HAP-1 (cell line): ENCODE measurements at regions not wholly inside any gene's neighbourhood (a gene's known extent, or its start where the extent isn't known, plus 50 kb on each side); places are given as distances from the start of the nearest gene placed in this dataset.

Source experiments
- DNase-seq, 2 experiments: peaks; one replicate each; pipeline ENCODE4 v3.0.0-alpha.2; 2016 to 2020; ENCODE audit warnings: low spot score in 2 of 2
- H3K27me3 ChIP-seq: fragments of 250-450 bp; sonication (Bioruptor Pico); 2 replicates; pipeline ENCODE4 v1.5.1; 2020; ENCODE audit warnings: low read depth, mild to moderate bottlenecking, moderate library complexity
- H3K36me3 ChIP-seq: fragments of 250-450 bp; sonication (Bioruptor Pico); replicated peaks from 2 replicates; pipeline ENCODE4 v1.5.1; 2020; ENCODE audit warnings: mild to moderate bottlenecking
- H3K4me1 ChIP-seq: fragments of 250-450 bp; sonication (Bioruptor Pico); 2 replicates; pipeline ENCODE4 v1.5.1; 2020; ENCODE audit warnings: mild to moderate bottlenecking
- H3K4me3 ChIP-seq: fragments of 250-450 bp; sonication (Bioruptor Pico); 2 replicates; pipeline ENCODE4 v1.5.1; 2020; ENCODE audit warnings: mild to moderate bottlenecking, moderate library complexity
- H3K9me3 ChIP-seq: fragments of 250-450 bp; sonication (Bioruptor Pico); 2 replicates; pipeline ENCODE4 v1.5.1; 2020; ENCODE audit warnings: mild to moderate bottlenecking, moderate library complexity
- in situ Hi-C: fragments of 300-500 bp; cut with MboI; formaldehyde crosslinking; loops from 3 replicates; pipeline ENCODE4 v1.14.3; 2020; ENCODE audit warnings: low sequenced_read_pairs, inconsistent platforms, mixed read lengths

- Histone ChIP-seq H3K4me3 (no peak overlapping the region), H3K36me3 (no peaks in the 10 kb centered on the region), H3K9me3 (no peaks in the 10 kb centered on the region), H3K4me1 (no peaks in the 10 kb centered on the region), H3K27me3 (no peaks in the 10 kb centered on the region)
- no peak for DNase-seq
- in situ Hi-C loops = no loop called here
Measured at GRCh38 chr13:64041296-64041695, 2625.6 kb upstream of the PCDH20 start.

GRCh38 chr13:64033921-64034320, 2618.3 kb upstream of the PCDH20 start:
- no peaks in the 10 kb centered on the region for H3K27me3 ChIP-seq
- in situ Hi-C loops = no loop called here
- H3K4me3 ChIP-seq = no peak overlapping the region
- H3K4me1 ChIP-seq = no peaks in the 10 kb centered on the region
- no peaks in the 10 kb centered on the region for H3K9me3 ChIP-seq
- no peaks in the 10 kb centered on the region for H3K36me3 ChIP-seq
- DNase-seq = no peak

- in situ Hi-C loops = no loop called here
- Histone ChIP-seq H3K4me3 (no peak overlapping the region), H3K36me3 (no peaks in the 10 kb centered on the region), H3K9me3 (no peaks in the 10 kb centered on the region), H3K4me1 (no peaks in the 10 kb centered on the region), H3K27me3 (no peaks in the 10 kb centered on the region)
- DNase-seq = no peak
Measured at GRCh38 chr13:64029343-64030093, 2613.9 kb upstream of the PCDH20 start.

GRCh38 chr13:64028551-64028950, 2612.9 kb upstream of the PCDH20 start:
- no peaks in the 10 kb centered on the region for H3K9me3 ChIP-seq
- in situ Hi-C loops = no loop called here
- H3K4me3 ChIP-seq = no peak overlapping the region
- no peaks in the 10 kb centered on the region for H3K36me3 ChIP-seq
- H3K4me1 ChIP-seq = no peaks in the 10 kb centered on the region
- no peaks in the 10 kb centered on the region for H3K27me3 ChIP-seq
- DNase-seq = no peak

- H3K4me1 ChIP-seq = no peaks in the 10 kb centered on the region
- in situ Hi-C loops = no loop called here
- H3K9me3 ChIP-seq = no peaks in the 10 kb centered on the region
- no peaks in the 10 kb centered on the region for H3K27me3 ChIP-seq
- no peak overlapping the region for H3K4me3 ChIP-seq
- no peak for DNase-seq
- no peaks in the 10 kb centered on the region for H3K36me3 ChIP-seq
Measured at GRCh38 chr13:64020126-64020525, 2604.5 kb upstream of the PCDH20 start.

- no peaks in the 10 kb centered on the region for H3K9me3 ChIP-seq
- no peak for DNase-seq
- no peaks in the 10 kb centered on the region for H3K27me3 ChIP-seq
- in situ Hi-C loops = no loop called here
- no peaks in the 10 kb centered on the region for H3K36me3 ChIP-seq
- no peak overlapping the region for H3K4me3 ChIP-seq
- no peaks in the 10 kb centered on the region; the same call in 1 of the 2 replicates for H3K4me1 ChIP-seq
Measured at GRCh38 chr13:64007339-64007738, 2591.7 kb upstream of the PCDH20 start.

- H3K27me3 ChIP-seq = no peaks in the 10 kb centered on the region
- no peak overlapping the region for H3K4me3 ChIP-seq
- H3K9me3 ChIP-seq = no peaks in the 10 kb centered on the region
- DNase-seq = no peak
- H3K4me1 ChIP-seq = no peaks in the 10 kb centered on the region
- no peaks in the 10 kb centered on the region for H3K36me3 ChIP-seq
- in situ Hi-C loops = no loop called here
Measured at GRCh38 chr13:64000321-64000720, 2584.7 kb upstream of the PCDH20 start.

GRCh38 chr13:63999614-64000305, 2584.1 kb upstream of the PCDH20 start:
- H3K4me1 ChIP-seq = no peaks in the 10 kb centered on the region
- no peaks in the 10 kb centered on the region for H3K9me3 ChIP-seq
- no peak overlapping the region for H3K4me3 ChIP-seq
- H3K27me3 ChIP-seq = no peaks in the 10 kb centered on the region
- no peaks in the 10 kb centered on the region for H3K36me3 ChIP-seq
- in situ Hi-C loops = no loop called here
- DNase-seq = no peak

GRCh38 chr13:63983366-63983765, 2567.7 kb upstream of the PCDH20 start:
- H3K4me3 ChIP-seq = no peak overlapping the region
- H3K27me3 ChIP-seq = no peaks in the 10 kb centered on the region
- H3K4me1 ChIP-seq = no peaks in the 10 kb centered on the region
- DNase-seq = no peak
- in situ Hi-C loops = no loop called here
- no peaks in the 10 kb centered on the region for H3K9me3 ChIP-seq
- no peaks in the 10 kb centered on the region for H3K36me3 ChIP-seq

- Histone ChIP-seq H3K4me1 (no peaks in the 10 kb centered on the region), H3K36me3 (no peaks in the 10 kb centered on the region), H3K9me3 (no peaks in the 10 kb centered on the region), H3K4me3 (no peak overlapping the region), H3K27me3 (no peaks in the 10 kb centered on the region)
- DNase-seq = no peak
- in situ Hi-C loops = no loop called here
Measured at GRCh38 chr13:63979951-63980350, 2564.3 kb upstream of the PCDH20 start.

GRCh38 chr13:63972328-63972727, 2556.7 kb upstream of the PCDH20 start:
- no peaks in the 10 kb centered on the region for H3K9me3 ChIP-seq
- no peaks in the 10 kb centered on the region for H3K27me3 ChIP-seq
- DNase-seq = no peak
- no peak overlapping the region for H3K4me3 ChIP-seq
- H3K36me3 ChIP-seq = no peaks in the 10 kb centered on the region
- no peaks in the 10 kb centered on the region for H3K4me1 ChIP-seq
- in situ Hi-C loops = no loop called here

- no peak for DNase-seq
- Histone ChIP-seq H3K4me3 (no peak overlapping the region), H3K36me3 (no peaks in the 10 kb centered on the region), H3K27me3 (no peaks in the 10 kb centered on the region), H3K4me1 (no peaks in the 10 kb centered on the region), H3K9me3 (no peaks in the 10 kb centered on the region)
- in situ Hi-C loops = no loop called here
Measured at GRCh38 chr13:63954683-63955082, 2539.0 kb upstream of the PCDH20 start.

GRCh38 chr13:63948045-63948444, 2532.4 kb upstream of the PCDH20 start:
- Histone ChIP-seq H3K4me1 (peaks cover 5% of the 10 kb centered on the region), H3K27me3 (no peaks in the 10 kb centered on the region), H3K36me3 (no peaks in the 10 kb centered on the region), H3K4me3 (no peak overlapping the region), H3K9me3 (no peaks in the 10 kb centered on the region)
- in situ Hi-C loops = no loop called here
- DNase-seq = no peak

- in situ Hi-C loops = no loop called here
- DNase-seq = no peak
- H3K36me3 ChIP-seq = no peaks in the 10 kb centered on the region
- H3K27me3 ChIP-seq = no peaks in the 10 kb centered on the region
- no peaks in the 10 kb centered on the region for H3K9me3 ChIP-seq
- no peak overlapping the region for H3K4me3 ChIP-seq
- peaks cover 7% of the 10 kb centered on the region for H3K4me1 ChIP-seq
Measured at GRCh38 chr13:63944911-63945310, 2529.3 kb upstream of the PCDH20 start.
